ENCODE measurements at regions not wholly inside any gene's neighbourhood (a gene's known extent, or its start where the extent isn't known, plus 50 kb on each side); places are given as distances from the start of the nearest gene placed in this dataset.

- DNase-seq (ENCODE audit: low spot score), result no peak
Observed at GRCh38 chr13:30845297-30846214, 60.5 kb upstream of the MEDAG start.

GRCh38 chr13:30846311-30846710, 59.8 kb upstream of the MEDAG start:
- peak; percentile 36 for DNase-seq (ENCODE audit: low spot score)

DNA sequence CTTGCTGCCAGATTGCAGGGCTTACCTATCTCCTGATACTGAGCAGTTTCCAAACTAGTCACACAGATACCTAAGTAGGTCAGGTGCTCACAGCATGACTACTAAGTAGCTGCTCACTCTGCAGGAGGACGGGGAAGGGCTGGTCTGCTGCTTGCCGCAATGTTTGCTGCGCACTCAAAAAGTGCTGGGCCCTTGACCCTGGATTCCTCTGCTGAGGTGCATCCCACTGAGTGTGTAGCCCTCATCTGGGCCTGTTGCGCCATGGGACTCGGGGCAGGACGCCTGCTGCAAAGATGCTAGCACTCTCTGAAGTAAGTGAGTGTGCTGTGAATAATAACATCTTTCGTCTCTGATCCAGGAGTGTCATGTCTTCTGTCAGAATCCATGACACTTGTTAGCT, 59.2 kb upstream of the MEDAG start:
- no peak for DNase-seq (ENCODE audit: low spot score)

DNA sequence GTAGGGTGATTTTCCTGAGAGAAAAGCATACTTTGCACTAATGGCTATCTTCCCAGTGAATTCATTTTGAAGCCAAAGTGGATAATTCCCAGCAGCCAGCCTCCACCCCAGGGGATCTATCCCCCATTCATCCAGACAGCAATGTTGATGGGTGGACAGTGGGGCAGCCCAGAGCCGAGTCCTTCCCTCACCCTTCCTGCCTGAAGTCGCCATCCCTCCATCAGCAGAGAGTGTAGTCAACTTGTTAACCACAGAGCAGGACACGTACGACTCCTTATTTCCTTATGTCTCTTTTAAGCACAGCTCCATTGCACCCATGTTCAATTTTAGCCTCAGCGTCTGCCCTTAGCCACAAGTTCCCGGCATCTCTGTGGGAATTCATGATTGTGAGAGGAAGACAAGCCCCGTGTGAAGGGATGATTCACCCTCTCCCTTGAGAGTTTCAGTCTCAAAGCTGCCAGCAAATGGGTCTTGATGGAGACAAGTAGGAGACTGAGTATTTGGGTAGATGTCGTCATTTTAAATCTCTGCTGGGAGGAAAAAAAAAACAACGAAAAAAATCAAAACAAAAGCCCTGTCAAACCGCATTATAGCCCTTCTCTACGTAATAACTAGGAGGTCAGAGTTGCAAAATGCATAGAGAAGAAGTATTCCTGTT, 58.3 kb upstream of the MEDAG start:
- peak; percentile 86 for DNase-seq (ENCODE audit: low spot score)

DNA sequence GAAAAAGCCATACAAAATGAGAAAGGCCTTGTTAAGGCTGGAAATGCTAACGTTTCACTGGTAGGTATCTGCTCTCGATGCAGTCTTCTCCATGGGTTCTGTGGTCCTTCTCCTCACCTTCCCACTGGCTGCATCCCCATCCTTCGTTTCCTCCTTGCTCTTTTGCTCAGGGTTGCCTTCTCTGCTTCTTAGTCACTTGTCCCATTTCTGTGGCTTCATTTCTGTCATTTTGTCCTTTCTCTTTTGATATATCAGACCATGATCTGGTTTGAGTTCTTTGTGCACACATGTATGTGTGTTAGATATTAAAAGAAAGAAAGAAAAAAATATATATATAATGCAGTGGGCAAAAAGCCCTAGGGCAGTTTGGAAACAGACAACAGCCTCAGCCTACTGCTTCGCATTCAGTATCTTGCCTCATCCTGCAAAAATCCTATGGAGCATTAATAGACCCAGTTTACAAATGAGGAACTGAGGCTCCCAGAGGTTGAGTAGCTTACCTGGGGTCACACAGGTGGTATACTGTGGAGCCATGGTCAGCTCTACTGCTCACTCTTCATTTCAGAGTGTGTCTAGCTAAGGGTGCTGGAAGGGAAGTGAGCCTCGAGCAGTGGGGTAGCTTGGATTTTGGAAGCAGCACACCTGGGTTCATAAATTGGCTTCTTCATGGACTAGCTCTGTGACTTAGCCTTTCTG, 57.6 kb upstream of the MEDAG start:
- no peak for DNase-seq (ENCODE audit: low spot score)

DNA sequence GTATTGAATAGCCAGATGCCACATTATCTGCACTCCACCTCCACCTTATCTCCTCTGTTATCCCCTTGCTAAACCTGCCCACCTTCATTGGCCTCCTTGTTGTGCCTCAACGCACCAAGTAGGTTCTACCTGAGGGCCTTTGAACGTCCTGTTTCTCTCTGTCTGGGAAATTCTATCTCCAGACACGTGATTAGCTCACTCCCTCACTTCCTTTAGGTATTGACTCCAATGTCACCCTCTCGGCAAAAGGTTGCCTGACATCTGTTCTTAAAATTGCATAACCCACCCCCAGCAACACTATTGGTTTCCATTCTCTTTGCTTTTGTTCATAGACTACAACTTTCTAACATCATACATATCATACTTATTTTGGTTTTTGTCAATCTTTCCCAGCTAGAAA, 56.5 kb upstream of the MEDAG start:
- DNase-seq (ENCODE audit: low spot score), result no peak

- DNase-seq (ENCODE audit: low spot score), result no peak
Observed at GRCh38 chr13:30850204-30850866, 55.7 kb upstream of the MEDAG start.

DNA sequence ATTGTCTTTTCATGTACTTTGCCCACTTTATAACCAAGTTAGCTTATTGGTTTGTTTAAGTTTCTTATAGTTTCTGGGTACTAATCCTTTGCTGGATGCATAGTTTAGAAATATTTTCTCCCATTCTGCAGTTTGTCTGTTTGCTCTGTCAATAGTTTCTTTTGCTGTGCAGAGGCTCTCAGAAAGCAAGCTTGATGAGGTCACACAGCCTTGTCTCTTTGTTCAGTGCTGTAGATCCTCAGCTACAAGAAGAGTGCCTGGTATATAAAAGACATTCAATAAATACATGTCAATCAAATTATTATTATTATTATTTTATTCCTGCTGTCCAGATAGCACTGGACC, 55.2 kb upstream of the MEDAG start:
- no peak for DNase-seq (ENCODE audit: low spot score)

DNA sequence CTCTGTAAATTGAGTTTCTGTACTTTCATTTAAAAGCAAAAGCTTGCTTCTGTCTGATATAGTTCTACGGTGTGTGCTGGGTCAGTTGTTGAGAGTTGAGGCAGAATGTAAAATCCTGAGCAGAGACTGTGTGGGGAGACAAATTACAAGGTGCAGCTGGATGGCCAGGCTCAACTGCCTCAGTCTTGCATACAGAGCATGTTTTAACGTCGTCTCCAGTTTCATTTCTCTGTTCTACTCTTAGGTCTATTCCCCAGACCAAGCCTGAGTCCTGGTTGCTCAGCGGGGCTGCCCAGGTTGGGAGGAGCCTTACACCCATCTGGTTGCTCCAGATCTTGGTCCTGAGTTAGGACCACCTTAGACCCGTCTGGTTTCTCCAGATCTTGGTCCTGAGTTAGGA, 54.4 kb upstream of the MEDAG start:
- no peak for DNase-seq (ENCODE audit: low spot score)

DNA sequence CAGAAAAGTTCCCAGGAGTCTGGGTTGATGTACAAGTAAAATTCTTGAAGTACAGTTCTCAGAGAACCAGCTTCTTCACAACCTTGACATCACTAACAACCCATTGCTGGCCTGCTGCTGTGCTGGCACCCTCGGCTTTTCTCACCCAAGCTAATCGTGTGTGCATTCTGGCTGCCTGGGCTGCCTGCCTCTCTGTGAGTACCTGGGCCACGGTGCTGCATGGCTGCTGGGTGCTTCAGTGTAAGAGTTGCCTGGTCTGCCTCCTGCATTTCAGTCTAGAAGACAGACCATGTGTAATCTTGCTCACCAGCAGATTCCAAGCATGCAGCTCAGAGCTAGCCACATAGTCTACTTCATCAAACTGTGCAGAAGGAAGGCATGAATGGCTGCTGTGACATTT, 50.5 kb upstream of the MEDAG start:
- DNase-seq (ENCODE audit: low spot score), result no peak

DNA sequence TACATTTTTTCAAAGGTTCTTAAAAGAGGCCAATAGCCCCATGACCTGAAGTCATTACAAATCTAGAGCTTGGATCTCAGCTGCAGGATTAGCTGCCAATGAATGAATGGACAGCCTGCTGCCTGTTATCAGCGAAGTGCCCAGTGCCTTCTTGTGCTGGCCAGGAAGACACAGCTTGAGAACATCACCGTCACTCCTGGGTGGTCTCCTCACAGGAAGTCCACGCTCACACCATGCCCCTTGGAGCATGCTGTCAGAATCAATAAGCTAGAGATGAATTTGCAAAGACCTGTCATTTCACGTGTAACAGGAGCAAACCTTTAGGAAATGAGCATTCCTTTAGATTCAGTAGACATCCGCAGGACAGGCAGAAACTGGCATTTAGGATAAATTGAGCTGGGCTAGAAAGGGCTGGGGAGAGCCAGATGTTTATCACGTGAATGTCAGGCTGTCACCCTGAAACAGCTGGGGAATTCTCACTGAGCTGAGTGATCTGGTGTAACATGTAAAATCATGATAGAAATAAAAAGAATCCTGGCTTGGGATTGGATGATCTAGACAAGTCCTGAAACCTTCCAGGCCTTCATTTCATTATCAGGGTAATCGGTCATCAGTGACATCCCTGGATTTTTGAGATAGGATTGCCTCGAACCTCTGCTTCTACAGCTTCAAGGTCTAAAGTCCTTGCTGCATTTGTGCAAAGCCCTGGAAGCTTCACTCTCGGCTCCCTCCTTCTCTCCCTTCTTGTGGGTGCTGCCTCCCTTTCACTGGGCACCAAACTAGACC, 49.9 kb upstream of the MEDAG start:
- no peak for DNase-seq (ENCODE audit: low spot score)

Data from AG20443 (cell line).